ENCODE measurements at regions not wholly inside any gene's neighbourhood (a gene's known extent, or its start where the extent isn't known, plus 50 kb on each side); places are given as distances from the start of the nearest gene placed in this dataset.
"Not testable (repeated sequence)": the region's sequence is repeated elsewhere in the genome, so short reads cannot be mapped to it uniquely, and the experiment has no call there.

GRCh38 chr11:103612451-103612850, 424.0 kb upstream of the DDI1 start:
- not testable (repeated sequence) for TF ChIP-seq CTCF (IDR thresholded peaks at IDR 0.05); SIN3A (IDR thresholded peaks at IDR 0.05; ENCODE audit: borderline replicate concordance, insufficient read depth, low read depth, low read length); POLR2AphosphoS5 (IDR thresholded peaks at IDR 0.05; ENCODE audit: low read depth, low read length); REST (IDR thresholded peaks at IDR 0.05; ENCODE audit: insufficient read depth in 1 of 2, low read depth in 2 of 2, low read length in 1 of 2)
